TTC549 (cell line): ENCODE measurements at regions not wholly inside any gene's neighbourhood (a gene's known extent, or its start where the extent isn't known, plus 50 kb on each side); places are given as distances from the start of the nearest gene placed in this dataset.
"Not testable (repeated sequence)": the region's sequence is repeated elsewhere in the genome, so short reads cannot be mapped to it uniquely, and the experiment has no call there.

Source experiments
- FAIRE-seq: peaks from 2 replicates; lab custom pipeline; 2012; peaks lifted over from hg19 to GRCh38; lab: Jason Lieb, UNC

DNA sequence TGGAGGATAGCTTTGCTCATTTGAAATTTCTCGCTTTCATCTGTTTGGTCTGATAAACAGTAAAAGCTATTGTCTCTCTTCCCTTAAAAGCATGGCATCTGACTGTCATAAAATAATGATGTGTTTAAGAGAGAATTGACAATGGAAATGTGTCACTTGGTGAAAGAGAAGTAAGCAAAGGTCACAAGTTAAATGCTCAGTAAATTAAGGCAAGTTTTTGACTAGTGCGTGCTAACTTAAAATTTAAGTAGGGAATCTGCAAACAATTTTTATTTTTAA, 161.6 kb upstream of the ANKRD50 start:
- no peak for FAIRE-seq

DNA sequence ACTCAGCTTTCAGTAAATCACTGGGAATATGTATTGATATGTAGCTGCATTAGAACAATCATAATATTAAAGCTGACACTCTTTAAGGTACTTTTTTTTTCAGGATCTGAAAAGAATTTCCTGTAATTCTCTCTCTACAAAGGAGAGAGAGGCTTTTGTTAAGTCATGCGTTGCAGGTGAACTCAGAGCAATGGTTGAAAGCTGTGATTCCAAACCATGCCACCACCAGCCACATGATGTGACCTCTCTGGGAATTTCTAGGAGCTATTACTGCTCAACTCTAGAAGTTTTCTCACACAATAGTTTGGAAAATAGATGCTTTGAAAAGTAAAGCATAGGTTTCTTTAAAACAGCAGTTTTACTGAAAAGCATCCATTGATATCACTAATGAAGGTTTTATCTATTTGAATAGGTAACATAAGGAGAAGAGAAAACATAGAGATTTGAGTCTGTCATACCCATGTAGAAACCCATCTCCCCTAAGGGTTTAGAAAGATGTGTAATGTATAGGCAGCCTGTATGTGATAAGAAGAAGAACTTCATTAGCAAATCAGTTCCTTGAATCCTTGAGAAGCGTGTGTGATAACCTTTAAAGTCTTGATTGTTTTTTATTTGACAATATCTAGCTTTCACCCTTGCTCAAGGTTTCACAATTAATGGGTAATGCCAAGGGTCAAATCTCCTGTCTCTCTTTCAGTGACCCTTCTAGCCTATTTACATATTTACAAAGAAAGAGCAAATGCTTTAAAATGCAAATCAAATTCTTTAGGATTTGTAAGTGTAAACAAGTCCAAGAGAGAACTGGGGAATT, 161.0 kb upstream of the ANKRD50 start:
- no peak for FAIRE-seq

- no peak for FAIRE-seq
These were observed 160.1 kb upstream of the ANKRD50 start for GRCh38 chr4:124872659-124873058.

- no peak for FAIRE-seq
These were observed 157.5 kb upstream of the ANKRD50 start for GRCh38 chr4:124869961-124870495.

DNA sequence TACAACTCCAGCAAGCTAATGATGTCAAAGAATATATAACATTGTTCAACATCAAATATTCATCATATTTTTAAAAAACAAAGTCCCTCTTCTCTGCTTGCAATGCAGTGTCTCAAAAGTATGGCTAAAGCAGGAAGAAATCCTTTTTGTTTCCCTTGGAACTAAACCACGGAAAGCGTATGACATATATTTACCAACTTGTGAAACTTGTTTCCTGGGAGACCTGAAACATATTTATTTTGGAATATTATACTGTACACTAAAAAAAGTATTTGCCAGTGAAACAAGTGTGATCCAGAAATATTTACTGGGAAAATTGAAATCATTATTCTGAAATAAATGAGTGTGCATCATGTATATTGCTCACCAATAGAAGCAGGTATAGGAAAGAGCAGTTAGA, 156.0 kb upstream of the ANKRD50 start:
- FAIRE-seq, result no peak

DNA sequence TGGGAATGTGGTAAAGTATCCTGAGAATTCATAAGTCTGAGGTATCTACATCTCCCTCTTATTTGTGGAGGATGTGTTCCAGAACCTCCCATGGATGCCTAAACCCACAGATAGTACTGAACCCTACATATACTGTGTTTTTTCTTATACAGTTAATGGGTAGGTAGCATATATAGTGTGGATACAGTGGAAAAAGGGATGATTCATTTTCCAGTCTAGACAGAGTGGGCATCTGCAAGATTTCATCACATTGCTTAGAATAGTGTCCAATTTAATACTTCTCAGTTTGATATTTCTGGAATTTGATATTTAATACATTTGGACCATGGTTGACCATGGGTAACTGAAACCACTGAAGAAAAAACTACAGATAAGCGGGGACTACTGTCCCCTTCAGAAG, 155.0 kb upstream of the ANKRD50 start:
- FAIRE-seq, result no peak

DNA sequence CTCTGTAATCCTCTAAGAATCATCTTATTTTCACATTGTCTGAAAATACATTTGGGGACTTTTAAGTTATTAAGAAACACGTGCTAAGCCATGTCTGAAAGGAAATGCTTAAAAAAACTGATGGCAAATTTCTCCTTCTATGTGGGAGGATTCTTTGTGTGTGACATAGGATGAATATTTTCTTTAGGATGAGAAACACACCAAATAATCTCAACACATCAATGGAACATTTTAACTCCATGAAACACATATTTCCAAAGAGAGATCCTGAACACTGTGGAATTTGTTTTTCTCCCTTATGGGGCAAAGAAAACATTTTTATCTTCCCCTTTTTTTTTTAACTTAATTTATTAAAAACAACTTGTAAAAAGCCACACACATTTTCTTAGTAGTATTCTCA, 153.8 kb upstream of the ANKRD50 start:
- FAIRE-seq, result no peak

DNA sequence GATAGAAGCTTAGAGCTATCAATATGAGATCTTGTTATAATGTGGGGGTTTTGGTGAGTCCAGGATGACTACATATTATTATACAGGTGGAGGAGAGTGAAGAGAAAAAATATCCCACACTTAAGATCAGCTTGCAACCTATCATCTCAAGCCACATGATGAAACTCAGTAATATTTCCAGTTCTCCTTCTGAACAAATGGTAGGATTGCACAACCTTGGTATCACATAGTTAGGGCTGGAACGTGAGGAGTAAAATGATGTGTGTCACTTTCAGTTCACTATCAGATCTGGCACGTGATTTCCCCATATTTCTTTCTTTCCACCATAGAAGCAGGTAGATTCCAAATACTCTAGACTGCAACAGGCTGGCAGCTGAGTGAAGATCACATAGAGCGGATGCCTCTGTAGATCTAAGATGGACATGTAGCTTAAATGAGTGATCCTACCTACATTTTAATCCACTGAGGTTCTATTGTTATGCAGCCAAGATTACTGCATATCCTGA, 150.6 kb upstream of the ANKRD50 start:
- no peak for FAIRE-seq

- no peak for FAIRE-seq
These were observed 149.7 kb upstream of the ANKRD50 start for GRCh38 chr4:124862261-124862660.

DNA sequence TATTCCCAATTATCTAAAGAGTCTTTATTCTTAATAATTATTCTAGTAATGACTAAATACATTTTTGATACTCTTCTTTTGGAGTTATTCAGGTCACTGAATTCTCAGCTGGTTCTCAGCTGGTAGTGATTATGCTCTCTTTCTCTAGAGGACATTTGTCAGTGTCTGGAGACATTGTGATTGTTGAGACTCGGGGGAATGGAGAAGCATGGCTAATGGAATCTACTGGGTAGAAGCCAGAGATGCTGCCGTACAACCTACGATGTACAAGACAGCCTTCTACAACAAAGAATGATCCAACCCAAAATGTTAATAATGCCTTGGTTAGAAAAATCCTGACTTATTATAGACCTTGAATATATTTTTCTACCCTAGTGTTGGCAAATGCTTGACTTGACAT, 149.2 kb upstream of the ANKRD50 start:
- no peak for FAIRE-seq

DNA sequence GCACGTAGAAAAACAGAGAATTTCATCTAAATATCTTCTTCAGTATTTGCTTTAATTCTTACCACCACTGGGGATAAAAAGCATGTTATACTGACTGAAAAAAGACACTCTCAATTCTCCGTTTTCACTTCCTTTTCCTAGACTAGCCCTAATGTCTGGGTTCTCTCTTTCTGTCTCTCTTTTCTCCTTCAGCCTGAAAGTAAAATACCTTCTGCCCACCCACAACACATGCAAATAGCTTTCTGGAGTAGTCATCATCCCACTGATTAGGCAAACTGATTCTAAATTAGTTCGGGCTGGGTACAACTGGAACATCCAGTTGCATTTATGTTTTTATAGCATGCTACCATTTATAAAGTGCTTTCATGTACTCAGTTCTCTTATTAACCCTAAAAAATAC, 142.4 kb upstream of the ANKRD50 start:
- FAIRE-seq, result no peak

DNA sequence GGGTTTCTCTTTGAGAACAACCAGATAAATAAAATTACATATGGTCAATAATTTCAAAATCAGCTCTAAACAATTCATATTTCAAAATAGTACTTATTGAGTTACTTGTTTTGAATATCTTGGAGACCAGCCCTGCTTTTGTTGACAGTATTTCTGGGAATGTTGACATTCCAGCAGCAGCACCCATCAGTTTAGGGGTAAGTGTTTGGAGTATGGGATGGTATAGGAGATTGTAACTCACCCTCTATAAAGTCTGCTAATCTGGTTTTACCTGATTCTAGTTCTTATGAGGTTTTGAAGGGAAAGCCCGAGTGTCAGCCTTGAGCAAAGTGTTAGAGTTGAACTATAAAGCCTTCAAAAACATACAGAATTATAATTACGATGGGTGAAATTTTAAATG, 139.2 kb upstream of the ANKRD50 start:
- FAIRE-seq, result no peak

DNA sequence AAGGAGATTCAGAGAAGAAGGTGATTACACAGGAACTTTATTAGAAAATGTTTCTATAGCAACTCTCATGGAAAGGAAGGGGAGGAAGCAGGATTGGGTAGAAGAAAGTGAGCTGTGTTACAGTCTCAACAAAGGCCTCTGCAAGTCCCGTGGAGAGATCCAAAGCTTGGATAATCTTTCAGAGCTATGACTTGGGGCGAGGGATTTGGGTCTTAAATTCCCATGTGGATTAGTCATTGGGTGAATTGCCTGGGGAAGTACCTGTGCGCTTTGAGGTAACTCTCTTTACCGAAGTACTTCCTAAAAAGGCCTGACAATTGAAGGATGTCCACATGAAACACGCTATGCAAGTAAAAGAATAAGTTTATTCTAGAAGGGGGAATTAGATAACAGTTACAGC, 133.8 kb upstream of the ANKRD50 start:
- FAIRE-seq, result no peak

GRCh38 chr4:124839786-124840390, 127.4 kb upstream of the ANKRD50 start:
- no peak for FAIRE-seq

GRCh38 chr4:124833831-124834505, 121.4 kb upstream of the ANKRD50 start:
- FAIRE-seq, result no peak

GRCh38 chr4:124828382-124828781, 115.8 kb upstream of the ANKRD50 start:
- FAIRE-seq, result no peak

- no peak for FAIRE-seq
These were observed 105.0 kb upstream of the ANKRD50 start for GRCh38 chr4:124817531-124817930.

- not testable (repeated sequence) for FAIRE-seq
These were observed 99.7 kb upstream of the ANKRD50 start for GRCh38 chr4:124812203-124812602.

GRCh38 chr4:124810827-124811226, 98.3 kb upstream of the ANKRD50 start:
- no peak for FAIRE-seq

GRCh38 chr4:124807421-124807820, 94.9 kb upstream of the ANKRD50 start:
- FAIRE-seq, result no peak

- FAIRE-seq, result no peak
These were observed 93.9 kb upstream of the ANKRD50 start for GRCh38 chr4:124806403-124806802.

DNA sequence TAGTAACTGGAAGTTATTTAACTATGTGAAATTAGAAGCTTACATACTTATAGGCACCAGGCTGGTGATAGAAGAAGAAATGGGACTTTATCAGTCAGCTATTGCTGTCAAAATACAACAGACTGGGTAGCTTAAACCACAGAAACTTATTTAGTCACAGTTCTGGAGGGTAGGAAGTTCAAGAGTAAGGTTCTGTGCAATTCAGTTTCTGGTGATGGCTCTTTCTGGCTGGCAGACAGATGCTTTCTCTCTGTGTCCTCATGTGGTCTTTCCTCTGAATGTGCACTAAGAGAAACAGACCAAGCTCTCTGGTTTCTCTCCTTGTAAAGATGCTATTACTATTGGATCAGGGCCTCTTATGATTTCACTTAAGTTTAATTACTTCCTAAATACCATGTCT, 92.1 kb upstream of the ANKRD50 start:
- FAIRE-seq, result no peak

GRCh38 chr4:124804041-124804440, 91.5 kb upstream of the ANKRD50 start:
- FAIRE-seq, result no peak
